HepG2 (cell line): ENCODE measurements at regions not wholly inside any gene's neighbourhood (a gene's known extent, or its start where the extent isn't known, plus 50 kb on each side); places are given as distances from the start of the nearest gene placed in this dataset.

Source experiments
- AGO2 ChIP-seq: fragments of 200-400 bp; formaldehyde crosslinking; optimal IDR thresholded peaks from 2 replicates; pipeline ENCODE3; 2017; ENCODE audit warnings: mild to moderate bottlenecking, low read depth, low read length, moderate library complexity
- CREM ChIP-seq, 2 experiments: sonication (generic) in 1 of 2; formaldehyde crosslinking in 1 of 2; IDR thresholded peaks; 2 replicates each; pipeline versions ENCODE4 v1.4.0 to v1.6.1; 2016 to 2020; ENCODE audit warnings: antibody characterized with exemption in 1 of 2, mild to moderate bottlenecking in 1 of 2, missing genetic modification reagents in 1 of 2
- ETV5 ChIP-seq: IDR thresholded peaks from 2 replicates; pipeline ENCODE4 v1.6.1; 2018; ENCODE audit warnings: missing biosample characterization, missing genetic modification reagents, inconsistent platforms, borderline replicate concordance
- EZH2 ChIP-seq: conservative IDR thresholded peaks from 2 replicates; pipeline ENCODE4 v1.6.1; 2012; ENCODE audit warnings: mild to moderate bottlenecking, low read depth, low read length, moderate library complexity
- HMG20A ChIP-seq: IDR thresholded peaks from 2 replicates; pipeline ENCODE4 v1.6.1; 2016; ENCODE audit warnings: borderline replicate concordance
- NKX3-1 ChIP-seq: sonication (generic); formaldehyde crosslinking; IDR thresholded peaks from 2 replicates; pipeline ENCODE4 v1.5.0; 2020; ENCODE audit warnings: missing genetic modification reagents
- NR2F1 ChIP-seq, 2 experiments: fragments of 450-650 bp in 1 of 2; formaldehyde crosslinking in 1 of 2; IDR thresholded peaks; 2 replicates each; pipeline versions ENCODE4 v1.5.0 to v1.6.1; 2016 to 2020; ENCODE audit warnings: mild to moderate bottlenecking in 1 of 2, missing compliant biosample characterization in 1 of 2, missing genetic modification reagents in 1 of 2, moderate library complexity in 1 of 2
- SP5 ChIP-seq: IDR thresholded peaks from 2 replicates; pipeline ENCODE4 v1.6.1; 2016; ENCODE audit warnings: low read depth, borderline replicate concordance
- SRF ChIP-seq: IDR thresholded peaks from 2 replicates; pipeline ENCODE4 v1.6.1; 2011; ENCODE audit warnings: mild to moderate bottlenecking, low read depth, low read length, moderate library complexity
- TCF7 ChIP-seq: sonication (generic); IDR thresholded peaks from 2 replicates; pipeline ENCODE4 v1.6.1; 2016; ENCODE audit warnings: antibody characterized with exemption, low read depth
- ZC3H4 ChIP-seq: sonication (generic); formaldehyde crosslinking; IDR thresholded peaks from 2 replicates; pipeline ENCODE4 v1.4.0; 2020; ENCODE audit warnings: missing genetic modification reagents, borderline replicate concordance
- ZNF263 ChIP-seq: sonication (generic); formaldehyde crosslinking; IDR thresholded peaks from 2 replicates; pipeline ENCODE4 v1.4.0; 2020; ENCODE audit warnings: missing genetic modification reagents
- ZNF674 ChIP-seq: sonication (generic); formaldehyde crosslinking; IDR thresholded peaks from 2 replicates; pipeline ENCODE4 v1.5.0; 2020; ENCODE audit warnings: low read depth, mild to moderate bottlenecking, missing genetic modification reagents
- TF ChIP-seq, protein P1 (sequence below): sonication (generic); formaldehyde crosslinking; IDR thresholded peaks from 2 replicates; pipeline ENCODE4 v1.5.0; 2020; ENCODE audit warnings: mild to moderate bottlenecking, missing genetic modification reagents, moderate library complexity

DNA sequence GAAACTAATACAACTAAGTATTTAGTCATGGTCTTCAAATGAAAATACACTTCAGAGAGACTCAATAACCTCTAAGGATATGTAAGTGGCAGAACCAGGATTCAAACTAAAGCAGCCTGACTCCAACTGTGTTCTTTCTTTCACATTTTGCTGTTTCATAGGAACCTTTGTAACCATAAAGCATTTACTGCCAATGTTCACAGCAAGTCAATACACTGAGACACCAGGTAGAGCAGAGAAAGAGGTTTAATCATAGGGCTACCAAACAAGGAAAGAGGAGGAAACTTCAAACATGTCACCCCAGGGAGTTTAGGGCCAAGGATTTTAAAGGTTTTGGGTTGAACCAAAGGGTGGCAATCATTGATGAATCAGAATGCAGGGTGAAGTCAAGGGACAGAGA is 263.1 kb upstream of the PTGER4 start:
- TF ChIP-seq, protein P1, sequence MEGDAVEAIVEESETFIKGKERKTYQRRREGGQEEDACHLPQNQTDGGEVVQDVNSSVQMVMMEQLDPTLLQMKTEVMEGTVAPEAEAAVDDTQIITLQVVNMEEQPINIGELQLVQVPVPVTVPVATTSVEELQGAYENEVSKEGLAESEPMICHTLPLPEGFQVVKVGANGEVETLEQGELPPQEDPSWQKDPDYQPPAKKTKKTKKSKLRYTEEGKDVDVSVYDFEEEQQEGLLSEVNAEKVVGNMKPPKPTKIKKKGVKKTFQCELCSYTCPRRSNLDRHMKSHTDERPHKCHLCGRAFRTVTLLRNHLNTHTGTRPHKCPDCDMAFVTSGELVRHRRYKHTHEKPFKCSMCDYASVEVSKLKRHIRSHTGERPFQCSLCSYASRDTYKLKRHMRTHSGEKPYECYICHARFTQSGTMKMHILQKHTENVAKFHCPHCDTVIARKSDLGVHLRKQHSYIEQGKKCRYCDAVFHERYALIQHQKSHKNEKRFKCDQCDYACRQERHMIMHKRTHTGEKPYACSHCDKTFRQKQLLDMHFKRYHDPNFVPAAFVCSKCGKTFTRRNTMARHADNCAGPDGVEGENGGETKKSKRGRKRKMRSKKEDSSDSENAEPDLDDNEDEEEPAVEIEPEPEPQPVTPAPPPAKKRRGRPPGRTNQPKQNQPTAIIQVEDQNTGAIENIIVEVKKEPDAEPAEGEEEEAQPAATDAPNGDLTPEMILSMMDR (CRISPR knock-in tag), result no peak
- no peak for TF ChIP-seq TCF7
- no peak for TF ChIP-seq SP5 (CRISPR knock-in tag)
- no peak for TF ChIP-seq ZNF674
- no peak for TF ChIP-seq EZH2
- TF ChIP-seq HMG20A (CRISPR knock-in tag), result no peak
- no peak for TF ChIP-seq ETV5
- TF ChIP-seq SRF, result no peak
- TF ChIP-seq CREM (IDR thresholded peaks at IDR 0.05), result no peak
- TF ChIP-seq CREM (CRISPR knock-in tag; IDR thresholded peaks at IDR 0.05), result no peak
- no peak for TF ChIP-seq NR2F1 (CRISPR knock-in tag; IDR thresholded peaks at IDR 0.05)
- no peak for TF ChIP-seq NKX3-1 (CRISPR knock-in tag)
- no peak for TF ChIP-seq ZNF263 (CRISPR knock-in tag)
- TF ChIP-seq ZC3H4 (CRISPR knock-in tag), result no peak
- TF ChIP-seq AGO2, result no peak
